ENCODE measurements at regions not wholly inside any gene's neighbourhood (a gene's known extent, or its start where the extent isn't known, plus 50 kb on each side); places are given as distances from the start of the nearest gene placed in this dataset.

DNA sequence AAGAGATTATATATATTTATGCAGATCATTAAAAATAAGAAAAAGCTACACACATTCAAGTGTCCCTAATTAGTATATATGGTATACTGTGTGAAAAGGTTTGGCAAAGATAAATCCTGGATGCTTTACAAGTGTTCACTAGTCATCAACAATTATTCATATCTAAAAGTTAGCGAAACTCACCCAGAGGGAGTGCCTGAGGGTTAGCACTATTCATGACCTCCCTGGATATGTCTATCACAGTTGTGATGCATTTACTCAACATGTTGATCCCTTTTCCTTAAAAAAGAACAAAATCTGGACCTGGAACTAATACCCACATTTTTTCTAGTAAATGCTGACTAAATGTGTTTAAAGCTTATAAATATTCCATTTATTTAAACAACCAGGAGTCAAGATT, 273.0 kb upstream of the SMC2 start:
- no peak for DNase-seq (ENCODE audit: low spot score)
- intact Hi-C loops (cut with micrococcal nuclease; ENCODE audit: unreplicated experiment): no loop called here
- H4K20me1 ChIP-seq (ENCODE audit: insufficient read depth, low read length): no peaks in the 10 kb centered on the region
- no peak overlapping the region for H3K27ac ChIP-seq (ENCODE audit: low read depth, low read length, poor library complexity, severe bottlenecking)
- H3K4me1 ChIP-seq (ENCODE audit: insufficient read depth, low read length, poor library complexity, severe bottlenecking): no peaks in the 10 kb centered on the region
- no TSS peak for BruUV-seq (replicated peaks)
- ChIA-PET CTCF (ENCODE audit: unreplicated experiment) (no interaction called here), POLR2A (no interaction called here)
- no peaks in the 10 kb centered on the region for H3K9me3 ChIP-seq (ENCODE audit: low read length)
- no peaks in the 10 kb centered on the region for H3K9me2 ChIP-seq (ENCODE audit: insufficient read depth, low read length)
- no peak overlapping the region for H2AFZ ChIP-seq (ENCODE audit: low read length)
- H3K36me3 ChIP-seq (ENCODE audit: insufficient read depth, low read length): no peaks in the 10 kb centered on the region
- H3K4me2 ChIP-seq (ENCODE audit: low read length): no peak overlapping the region
- TF ChIP-seq, protein P1, sequence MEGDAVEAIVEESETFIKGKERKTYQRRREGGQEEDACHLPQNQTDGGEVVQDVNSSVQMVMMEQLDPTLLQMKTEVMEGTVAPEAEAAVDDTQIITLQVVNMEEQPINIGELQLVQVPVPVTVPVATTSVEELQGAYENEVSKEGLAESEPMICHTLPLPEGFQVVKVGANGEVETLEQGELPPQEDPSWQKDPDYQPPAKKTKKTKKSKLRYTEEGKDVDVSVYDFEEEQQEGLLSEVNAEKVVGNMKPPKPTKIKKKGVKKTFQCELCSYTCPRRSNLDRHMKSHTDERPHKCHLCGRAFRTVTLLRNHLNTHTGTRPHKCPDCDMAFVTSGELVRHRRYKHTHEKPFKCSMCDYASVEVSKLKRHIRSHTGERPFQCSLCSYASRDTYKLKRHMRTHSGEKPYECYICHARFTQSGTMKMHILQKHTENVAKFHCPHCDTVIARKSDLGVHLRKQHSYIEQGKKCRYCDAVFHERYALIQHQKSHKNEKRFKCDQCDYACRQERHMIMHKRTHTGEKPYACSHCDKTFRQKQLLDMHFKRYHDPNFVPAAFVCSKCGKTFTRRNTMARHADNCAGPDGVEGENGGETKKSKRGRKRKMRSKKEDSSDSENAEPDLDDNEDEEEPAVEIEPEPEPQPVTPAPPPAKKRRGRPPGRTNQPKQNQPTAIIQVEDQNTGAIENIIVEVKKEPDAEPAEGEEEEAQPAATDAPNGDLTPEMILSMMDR (conservative IDR thresholded peaks at IDR 0.05; ENCODE audit: low read length): no peak
- TF ChIP-seq EZH2phosphoT487 (IDR thresholded peaks at IDR 0.05; ENCODE audit: borderline replicate concordance, low read depth, low read length): no peak
- no peak overlapping the region for H3K4me3 ChIP-seq (ENCODE audit: low read depth, low read length, poor library complexity, severe bottlenecking)
- no peaks in the 10 kb centered on the region for H3K79me2 ChIP-seq (ENCODE audit: insufficient read depth, low read depth, low read length)

DNA sequence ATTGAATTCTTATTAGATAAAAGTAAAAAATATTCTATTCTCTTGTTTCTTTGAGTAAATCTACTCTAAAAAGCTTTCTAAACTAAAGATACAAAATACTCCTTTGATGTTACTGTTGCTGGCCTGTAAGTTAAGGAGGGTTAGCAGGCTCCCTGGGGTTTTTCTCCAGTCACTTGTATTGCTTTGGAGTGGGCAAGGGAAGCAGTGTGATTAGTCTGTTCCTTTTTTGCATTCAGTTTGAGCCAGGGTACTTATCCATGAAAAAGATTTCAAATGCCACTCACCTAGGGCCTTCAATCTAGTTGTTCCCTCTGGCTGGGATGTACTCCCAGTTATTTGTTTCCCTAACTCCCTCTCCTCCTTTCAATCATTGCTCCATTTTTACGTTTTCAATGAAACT, 256.2 kb upstream of the SMC2 start:
- POLR2A ChIA-PET: interaction anchor here (0.7 kb wide), 1 partner anchor 523 kb away, joined by 3 read pairs; no protein-coding TSS in a partner anchor
- H4K20me1 ChIP-seq (ENCODE audit: insufficient read depth, low read length): no peaks in the 10 kb centered on the region
- H3K9me2 ChIP-seq (ENCODE audit: insufficient read depth, low read length): no peaks in the 10 kb centered on the region
- BruUV-seq (replicated peaks): no TSS peak
- no peak overlapping the region for H3K4me2 ChIP-seq (ENCODE audit: low read length)
- H3K27ac ChIP-seq (ENCODE audit: low read depth, low read length, poor library complexity, severe bottlenecking): no peak overlapping the region
- no peaks in the 10 kb centered on the region for H3K4me1 ChIP-seq (ENCODE audit: insufficient read depth, low read length, poor library complexity, severe bottlenecking)
- H3K36me3 ChIP-seq (ENCODE audit: insufficient read depth, low read length): no peaks in the 10 kb centered on the region
- H3K4me3 ChIP-seq (ENCODE audit: low read depth, low read length, poor library complexity, severe bottlenecking): no peak overlapping the region
- TF ChIP-seq EZH2phosphoT487 (IDR thresholded peaks at IDR 0.05; ENCODE audit: borderline replicate concordance, low read depth, low read length): no peak
- TF ChIP-seq, protein P1 (conservative IDR thresholded peaks at IDR 0.05; ENCODE audit: low read length): no peak
- intact Hi-C loops (cut with micrococcal nuclease; ENCODE audit: unreplicated experiment): no loop called here
- H2AFZ ChIP-seq (ENCODE audit: low read length): no peak overlapping the region
- CTCF ChIA-PET (ENCODE audit: unreplicated experiment): no interaction called here
- no peaks in the 10 kb centered on the region for H3K79me2 ChIP-seq (ENCODE audit: insufficient read depth, low read depth, low read length)
- H3K9me3 ChIP-seq (ENCODE audit: low read length): no peaks in the 10 kb centered on the region
- DNase-seq (ENCODE audit: low spot score): no peak

DNA sequence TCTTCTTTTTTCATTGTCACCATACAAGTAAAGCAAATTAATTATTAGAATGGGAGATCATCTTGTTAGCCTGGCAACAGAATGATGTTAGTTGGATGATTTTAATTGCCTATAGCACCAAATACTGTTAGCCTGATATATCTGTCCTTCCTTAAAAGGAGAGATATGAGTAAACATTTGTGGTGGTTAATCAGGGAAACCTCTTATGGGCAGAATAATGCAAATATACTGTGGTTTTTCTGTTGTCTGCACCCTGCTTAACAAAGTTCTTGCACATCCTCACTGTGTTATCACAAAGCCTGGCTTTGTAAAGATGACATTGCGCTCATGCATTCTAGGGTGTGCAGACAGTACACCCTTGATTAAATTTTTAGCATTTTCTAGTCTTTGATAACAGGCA, 254.9 kb upstream of the SMC2 start:
- POLR2A ChIA-PET: no interaction called here
- TF ChIP-seq, protein P1 (conservative IDR thresholded peaks at IDR 0.05; ENCODE audit: low read length): no peak
- TF ChIP-seq EZH2phosphoT487 (IDR thresholded peaks at IDR 0.05; ENCODE audit: borderline replicate concordance, low read depth, low read length): no peak

More for the DNA sequence above, 254.9 kb upstream of the SMC2 start:
- intact Hi-C loops (cut with micrococcal nuclease; ENCODE audit: unreplicated experiment): no loop called here
- no peak for DNase-seq (ENCODE audit: low spot score)
- no peak overlapping the region for H2AFZ ChIP-seq (ENCODE audit: low read length)
- H3K4me1 ChIP-seq (ENCODE audit: insufficient read depth, low read length, poor library complexity, severe bottlenecking): no peaks in the 10 kb centered on the region
- no peak overlapping the region for H3K27ac ChIP-seq (ENCODE audit: low read depth, low read length, poor library complexity, severe bottlenecking)
- no peaks in the 10 kb centered on the region for H3K9me2 ChIP-seq (ENCODE audit: insufficient read depth, low read length)
- BruUV-seq (replicated peaks): no TSS peak
- no peak overlapping the region for H3K4me3 ChIP-seq (ENCODE audit: low read depth, low read length, poor library complexity, severe bottlenecking)
- CTCF ChIA-PET (ENCODE audit: unreplicated experiment): no interaction called here
- no peak overlapping the region for H3K4me2 ChIP-seq (ENCODE audit: low read length)
- no peaks in the 10 kb centered on the region for H3K36me3 ChIP-seq (ENCODE audit: insufficient read depth, low read length)
- H3K9me3 ChIP-seq (ENCODE audit: low read length): no peaks in the 10 kb centered on the region
- no peaks in the 10 kb centered on the region for H3K79me2 ChIP-seq (ENCODE audit: insufficient read depth, low read depth, low read length)
- H4K20me1 ChIP-seq (ENCODE audit: insufficient read depth, low read length): no peaks in the 10 kb centered on the region

Data from OCI-LY7 (cell line).